ENCODE measurements at regions not wholly inside any gene's neighbourhood (a gene's known extent, or its start where the extent isn't known, plus 50 kb on each side); places are given as distances from the start of the nearest gene placed in this dataset.

DNA sequence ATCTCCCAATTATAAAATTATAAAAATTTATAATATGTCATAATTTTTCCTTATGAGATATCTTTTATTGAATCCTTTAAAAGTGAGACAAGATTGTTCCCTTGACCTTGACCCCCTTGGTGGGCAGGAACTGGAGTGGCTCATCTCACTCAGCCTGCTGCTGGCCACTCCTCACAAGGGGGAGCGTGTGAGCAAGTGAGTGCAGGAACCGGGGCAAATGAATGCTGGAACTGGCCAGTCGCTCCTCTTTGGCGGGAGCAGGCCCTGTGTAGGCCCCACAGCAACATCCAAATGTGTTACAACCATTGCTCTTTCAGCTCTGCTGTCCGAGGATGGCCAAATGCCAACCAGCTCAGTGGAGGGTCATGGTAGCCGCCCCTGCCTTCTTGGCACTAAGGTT, 178.8 kb downstream of the ETNK1 start:
- Mint-ChIP-seq H3K36me3 (no peaks in the 10 kb centered on the region), H3K9me3 (no peaks in the 10 kb centered on the region), H3K4me1 (peaks cover 16% of the 10 kb centered on the region), H3K27me3 (ENCODE audit: low read depth) (peaks cover 3% of the 10 kb centered on the region; the same call in 1 of the 2 replicates), H3K4me3 (no peak overlapping the region), H3K27ac (no peak overlapping the region)
- POLR2A ChIA-PET = no interaction called here
- CTCF ChIA-PET = interaction anchor here (1.1 kb wide), 1 partner anchor 103 kb away, joined by 3 read pairs; no protein-coding TSS in a partner anchor
- TF ChIP-seq NFATC4 (CRISPR knock-in tag; IDR thresholded peaks at IDR 0.05) = no peak
- TF ChIP-seq OVOL2 (CRISPR knock-in tag; IDR thresholded peaks at IDR 0.05; ENCODE audit: borderline replicate concordance) = no peak
- no peak for TF ChIP-seq NR1H2 (CRISPR knock-in tag; IDR thresholded peaks at IDR 0.05)
- no peak for TF ChIP-seq CBFB (CRISPR knock-in tag; IDR thresholded peaks at IDR 0.05; ENCODE audit: low read depth)
- no peak for TF ChIP-seq ZNF396 (CRISPR knock-in tag; IDR thresholded peaks at IDR 0.05; ENCODE audit: borderline replicate concordance)
- no peak for TF ChIP-seq FOXJ3 (CRISPR knock-in tag; IDR thresholded peaks at IDR 0.05; ENCODE audit: borderline replicate concordance)
- no peak for TF ChIP-seq GRHL2 (CRISPR knock-in tag; IDR thresholded peaks at IDR 0.05; ENCODE audit: insufficient replicate concordance, severe bottlenecking)
- TF ChIP-seq, protein P1, sequence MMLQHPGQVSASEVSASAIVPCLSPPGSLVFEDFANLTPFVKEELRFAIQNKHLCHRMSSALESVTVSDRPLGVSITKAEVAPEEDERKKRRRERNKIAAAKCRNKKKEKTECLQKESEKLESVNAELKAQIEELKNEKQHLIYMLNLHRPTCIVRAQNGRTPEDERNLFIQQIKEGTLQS (CRISPR knock-in tag; conservative IDR thresholded peaks at IDR 0.05) = no peak
- TF ChIP-seq, protein P2, sequence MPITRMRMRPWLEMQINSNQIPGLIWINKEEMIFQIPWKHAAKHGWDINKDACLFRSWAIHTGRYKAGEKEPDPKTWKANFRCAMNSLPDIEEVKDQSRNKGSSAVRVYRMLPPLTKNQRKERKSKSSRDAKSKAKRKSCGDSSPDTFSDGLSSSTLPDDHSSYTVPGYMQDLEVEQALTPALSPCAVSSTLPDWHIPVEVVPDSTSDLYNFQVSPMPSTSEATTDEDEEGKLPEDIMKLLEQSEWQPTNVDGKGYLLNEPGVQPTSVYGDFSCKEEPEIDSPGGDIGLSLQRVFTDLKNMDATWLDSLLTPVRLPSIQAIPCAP (CRISPR knock-in tag; IDR thresholded peaks at IDR 0.05) = no peak
- no peak for TF ChIP-seq ELF4 (CRISPR knock-in tag; IDR thresholded peaks at IDR 0.05; ENCODE audit: low read depth)
- DNase-seq (ENCODE audit: low spot score) (peak; percentile 45), ATAC-seq (peak; percentile 94)

DNA sequence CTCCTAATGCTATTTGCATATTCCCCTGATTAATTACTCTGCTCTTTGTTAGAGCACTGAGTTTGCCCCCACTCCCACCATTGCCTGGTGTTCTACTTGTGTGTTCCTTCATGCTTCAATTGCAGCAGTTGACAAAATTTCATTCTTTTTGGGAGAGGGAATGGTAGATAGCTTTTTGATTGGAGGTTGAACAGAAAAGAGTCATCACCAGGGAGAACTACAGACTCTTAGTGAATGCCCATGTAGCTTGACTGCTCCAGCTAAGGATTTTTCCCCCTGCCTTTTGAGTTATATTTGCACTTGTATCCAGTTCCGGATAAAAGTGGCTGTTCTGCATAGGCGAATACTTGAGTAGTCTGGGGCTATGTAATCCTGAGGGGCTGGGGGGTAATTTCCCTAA, 183.9 kb downstream of the ETNK1 start:
- TF ChIP-seq ZNF232 (CRISPR knock-in tag; IDR thresholded peaks at IDR 0.05) = no peak
- no peak for TF ChIP-seq ZBTB21 (CRISPR knock-in tag; IDR thresholded peaks at IDR 0.05; ENCODE audit: borderline replicate concordance)
- no peak for TF ChIP-seq EMX1 (CRISPR knock-in tag; IDR thresholded peaks at IDR 0.05)
- TF ChIP-seq, protein P3, sequence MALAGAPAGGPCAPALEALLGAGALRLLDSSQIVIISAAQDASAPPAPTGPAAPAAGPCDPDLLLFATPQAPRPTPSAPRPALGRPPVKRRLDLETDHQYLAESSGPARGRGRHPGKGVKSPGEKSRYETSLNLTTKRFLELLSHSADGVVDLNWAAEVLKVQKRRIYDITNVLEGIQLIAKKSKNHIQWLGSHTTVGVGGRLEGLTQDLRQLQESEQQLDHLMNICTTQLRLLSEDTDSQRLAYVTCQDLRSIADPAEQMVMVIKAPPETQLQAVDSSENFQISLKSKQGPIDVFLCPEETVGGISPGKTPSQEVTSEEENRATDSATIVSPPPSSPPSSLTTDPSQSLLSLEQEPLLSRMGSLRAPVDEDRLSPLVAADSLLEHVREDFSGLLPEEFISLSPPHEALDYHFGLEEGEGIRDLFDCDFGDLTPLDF (CRISPR knock-in tag; IDR thresholded peaks at IDR 0.05) = no peak
- TF ChIP-seq MYBL2 (CRISPR knock-in tag; IDR thresholded peaks at IDR 0.05) = no peak
- TF ChIP-seq, protein P1 (CRISPR knock-in tag; conservative IDR thresholded peaks at IDR 0.05) = no peak
- TF ChIP-seq ZNF671 (CRISPR knock-in tag; IDR thresholded peaks at IDR 0.05) = no peak
- no peak for TF ChIP-seq ZNF423 (CRISPR knock-in tag; IDR thresholded peaks at IDR 0.05)
- no peak for TF ChIP-seq MXD4 (CRISPR knock-in tag; IDR thresholded peaks at IDR 0.05; ENCODE audit: borderline replicate concordance)
- TF ChIP-seq JUN (CRISPR knock-in tag; IDR thresholded peaks at IDR 0.05) = no peak
- TF ChIP-seq, protein P4, sequence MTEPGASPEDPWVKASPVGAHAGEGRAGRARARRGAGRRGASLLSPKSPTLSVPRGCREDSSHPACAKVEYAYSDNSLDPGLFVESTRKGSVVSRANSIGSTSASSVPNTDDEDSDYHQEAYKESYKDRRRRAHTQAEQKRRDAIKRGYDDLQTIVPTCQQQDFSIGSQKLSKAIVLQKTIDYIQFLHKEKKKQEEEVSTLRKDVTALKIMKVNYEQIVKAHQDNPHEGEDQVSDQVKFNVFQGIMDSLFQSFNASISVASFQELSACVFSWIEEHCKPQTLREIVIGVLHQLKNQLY (CRISPR knock-in tag; IDR thresholded peaks at IDR 0.05) = no peak
- no peak for TF ChIP-seq TEAD4 (CRISPR knock-in tag; IDR thresholded peaks at IDR 0.05)
- TF ChIP-seq TEAD1 (CRISPR knock-in tag; IDR thresholded peaks at IDR 0.05) = no peak
- TF ChIP-seq ELF4 (CRISPR knock-in tag; IDR thresholded peaks at IDR 0.05; ENCODE audit: low read depth) = no peak
- TF ChIP-seq ATF1 (CRISPR knock-in tag; IDR thresholded peaks at IDR 0.05) = no peak
- TF ChIP-seq, protein P5, sequence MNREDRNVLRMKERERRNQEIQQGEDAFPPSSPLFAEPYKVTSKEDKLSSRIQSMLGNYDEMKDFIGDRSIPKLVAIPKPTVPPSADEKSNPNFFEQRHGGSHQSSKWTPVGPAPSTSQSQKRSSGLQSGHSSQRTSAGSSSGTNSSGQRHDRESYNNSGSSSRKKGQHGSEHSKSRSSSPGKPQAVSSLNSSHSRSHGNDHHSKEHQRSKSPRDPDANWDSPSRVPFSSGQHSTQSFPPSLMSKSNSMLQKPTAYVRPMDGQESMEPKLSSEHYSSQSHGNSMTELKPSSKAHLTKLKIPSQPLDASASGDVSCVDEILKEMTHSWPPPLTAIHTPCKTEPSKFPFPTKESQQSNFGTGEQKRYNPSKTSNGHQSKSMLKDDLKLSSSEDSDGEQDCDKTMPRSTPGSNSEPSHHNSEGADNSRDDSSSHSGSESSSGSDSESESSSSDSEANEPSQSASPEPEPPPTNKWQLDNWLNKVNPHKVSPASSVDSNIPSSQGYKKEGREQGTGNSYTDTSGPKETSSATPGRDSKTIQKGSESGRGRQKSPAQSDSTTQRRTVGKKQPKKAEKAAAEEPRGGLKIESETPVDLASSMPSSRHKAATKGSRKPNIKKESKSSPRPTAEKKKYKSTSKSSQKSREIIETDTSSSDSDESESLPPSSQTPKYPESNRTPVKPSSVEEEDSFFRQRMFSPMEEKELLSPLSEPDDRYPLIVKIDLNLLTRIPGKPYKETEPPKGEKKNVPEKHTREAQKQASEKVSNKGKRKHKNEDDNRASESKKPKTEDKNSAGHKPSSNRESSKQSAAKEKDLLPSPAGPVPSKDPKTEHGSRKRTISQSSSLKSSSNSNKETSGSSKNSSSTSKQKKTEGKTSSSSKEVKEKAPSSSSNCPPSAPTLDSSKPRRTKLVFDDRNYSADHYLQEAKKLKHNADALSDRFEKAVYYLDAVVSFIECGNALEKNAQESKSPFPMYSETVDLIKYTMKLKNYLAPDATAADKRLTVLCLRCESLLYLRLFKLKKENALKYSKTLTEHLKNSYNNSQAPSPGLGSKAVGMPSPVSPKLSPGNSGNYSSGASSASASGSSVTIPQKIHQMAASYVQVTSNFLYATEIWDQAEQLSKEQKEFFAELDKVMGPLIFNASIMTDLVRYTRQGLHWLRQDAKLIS (CRISPR knock-in tag; IDR thresholded peaks at IDR 0.05; ENCODE audit: borderline replicate concordance) = no peak
- no peak for TF ChIP-seq NR1H2 (CRISPR knock-in tag; IDR thresholded peaks at IDR 0.05)
- TF ChIP-seq, protein P6, sequence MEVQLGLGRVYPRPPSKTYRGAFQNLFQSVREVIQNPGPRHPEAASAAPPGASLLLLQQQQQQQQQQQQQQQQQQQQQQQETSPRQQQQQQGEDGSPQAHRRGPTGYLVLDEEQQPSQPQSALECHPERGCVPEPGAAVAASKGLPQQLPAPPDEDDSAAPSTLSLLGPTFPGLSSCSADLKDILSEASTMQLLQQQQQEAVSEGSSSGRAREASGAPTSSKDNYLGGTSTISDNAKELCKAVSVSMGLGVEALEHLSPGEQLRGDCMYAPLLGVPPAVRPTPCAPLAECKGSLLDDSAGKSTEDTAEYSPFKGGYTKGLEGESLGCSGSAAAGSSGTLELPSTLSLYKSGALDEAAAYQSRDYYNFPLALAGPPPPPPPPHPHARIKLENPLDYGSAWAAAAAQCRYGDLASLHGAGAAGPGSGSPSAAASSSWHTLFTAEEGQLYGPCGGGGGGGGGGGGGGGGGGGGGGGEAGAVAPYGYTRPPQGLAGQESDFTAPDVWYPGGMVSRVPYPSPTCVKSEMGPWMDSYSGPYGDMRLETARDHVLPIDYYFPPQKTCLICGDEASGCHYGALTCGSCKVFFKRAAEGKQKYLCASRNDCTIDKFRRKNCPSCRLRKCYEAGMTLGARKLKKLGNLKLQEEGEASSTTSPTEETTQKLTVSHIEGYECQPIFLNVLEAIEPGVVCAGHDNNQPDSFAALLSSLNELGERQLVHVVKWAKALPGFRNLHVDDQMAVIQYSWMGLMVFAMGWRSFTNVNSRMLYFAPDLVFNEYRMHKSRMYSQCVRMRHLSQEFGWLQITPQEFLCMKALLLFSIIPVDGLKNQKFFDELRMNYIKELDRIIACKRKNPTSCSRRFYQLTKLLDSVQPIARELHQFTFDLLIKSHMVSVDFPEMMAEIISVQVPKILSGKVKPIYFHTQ (CRISPR knock-in tag; IDR thresholded peaks at IDR 0.05) = no peak
- TF ChIP-seq HMGA2 (CRISPR knock-in tag; IDR thresholded peaks at IDR 0.05) = no peak
- H3K27me3 Mint-ChIP-seq (ENCODE audit: low read depth) = peaks cover 2% of the 10 kb centered on the region; the same call in 1 of the 2 replicates
- no peaks in the 10 kb centered on the region for H3K9me3 Mint-ChIP-seq
- ChIA-PET CTCF (interaction anchor here (1.1 kb wide), 1 partner anchor 46 kb away, joined by 4 read pairs; no protein-coding TSS in a partner anchor), POLR2A (no interaction called here)
- peaks cover 12% of the 10 kb centered on the region for H3K4me1 Mint-ChIP-seq
- H3K4me3 Mint-ChIP-seq = no peak overlapping the region
- DNase-seq (ENCODE audit: low spot score) (no peak), ATAC-seq (no peak)
- H3K36me3 Mint-ChIP-seq = no peaks in the 10 kb centered on the region
- no peak overlapping the region for H3K27ac Mint-ChIP-seq
